ENCODE measurements at regions not wholly inside any gene's neighbourhood (a gene's known extent, or its start where the extent isn't known, plus 50 kb on each side); places are given as distances from the start of the nearest gene placed in this dataset.

DNA sequence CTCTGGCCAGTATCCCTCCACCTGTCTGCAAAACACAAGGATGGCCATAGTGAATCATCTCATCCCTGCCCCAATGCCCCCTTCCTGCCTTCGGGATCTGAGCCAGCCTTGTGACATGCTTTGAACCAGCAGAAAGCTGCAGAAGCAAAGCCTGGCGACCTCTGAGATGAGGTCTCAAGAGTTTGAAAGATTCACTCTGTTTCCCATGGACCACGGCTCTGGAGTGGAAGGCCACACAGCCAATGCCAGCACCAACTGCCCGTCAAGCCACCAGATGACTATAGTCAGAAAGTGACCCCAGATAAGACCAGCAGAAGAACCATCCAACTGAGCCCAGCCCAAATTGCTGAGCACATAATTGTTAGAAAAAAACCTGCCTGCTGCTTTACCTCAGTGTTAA, 193.9 kb upstream of the PPP2R2D start:
- Histone ChIP-seq H3K4me2 (ENCODE audit: control insufficient read depth, insufficient read depth) (no peak overlapping the region), H3K4me3 (no peak overlapping the region), H3K27me3 (replicated peaks in 1 of 2; ENCODE audit: control insufficient read depth in 2 of 2, insufficient read depth in 2 of 2, low read length in 1 of 2) (no peaks in the 10 kb centered on the region), H4K20me1 (ENCODE audit: control insufficient read depth, insufficient read depth) (no peaks in the 10 kb centered on the region), H3K36me3 (ENCODE audit: control insufficient read depth in 2 of 2, insufficient read depth in 2 of 2, low read length in 1 of 2) (no peaks in the 10 kb centered on the region), H3K4me1 (ENCODE audit: control insufficient read depth, insufficient read depth, low read length) (no peaks in the 10 kb centered on the region), H3K9ac (ENCODE audit: control insufficient read depth, insufficient read depth, low read length) (no peak overlapping the region), H3K27ac (ENCODE audit: control insufficient read depth, insufficient read depth) (no peak overlapping the region), H3K79me2 (ENCODE audit: control insufficient read depth, insufficient read depth, low read length) (no peaks in the 10 kb centered on the region), H3K9me3 (replicated peaks; ENCODE audit: control insufficient read depth, insufficient read depth, low read length) (no peaks in the 10 kb centered on the region; the same call in 2 of the 3 replicates), H2AFZ (ENCODE audit: control insufficient read depth, low read depth, low read length) (no peak overlapping the region)
- no peak for FAIRE-seq
- TF ChIP-seq KAT2A (conservative IDR thresholded peaks at IDR 0.05; ENCODE audit: control insufficient read depth, low read depth, low read length) (no peak), FOXM1 (IDR thresholded peaks at IDR 0.05; ENCODE audit: low read depth, low read length) (no peak), JUNB (IDR thresholded peaks at IDR 0.05) (no peak), SMARCA5 (IDR thresholded peaks at IDR 0.05) (no peak), EGR1 (IDR thresholded peaks at IDR 0.05; ENCODE audit: borderline replicate concordance in 1 of 2, low read depth in 2 of 2, low read length in 2 of 2) (no peak), POLR2AphosphoS2 (IDR thresholded peaks at IDR 0.05; ENCODE audit: low read depth, low read length) (no peak), FOS (IDR thresholded peaks at IDR 0.05; ENCODE audit: borderline replicate concordance, extremely low read depth, insufficient read length) (no peak)
- TF ChIP-seq, protein P1, sequence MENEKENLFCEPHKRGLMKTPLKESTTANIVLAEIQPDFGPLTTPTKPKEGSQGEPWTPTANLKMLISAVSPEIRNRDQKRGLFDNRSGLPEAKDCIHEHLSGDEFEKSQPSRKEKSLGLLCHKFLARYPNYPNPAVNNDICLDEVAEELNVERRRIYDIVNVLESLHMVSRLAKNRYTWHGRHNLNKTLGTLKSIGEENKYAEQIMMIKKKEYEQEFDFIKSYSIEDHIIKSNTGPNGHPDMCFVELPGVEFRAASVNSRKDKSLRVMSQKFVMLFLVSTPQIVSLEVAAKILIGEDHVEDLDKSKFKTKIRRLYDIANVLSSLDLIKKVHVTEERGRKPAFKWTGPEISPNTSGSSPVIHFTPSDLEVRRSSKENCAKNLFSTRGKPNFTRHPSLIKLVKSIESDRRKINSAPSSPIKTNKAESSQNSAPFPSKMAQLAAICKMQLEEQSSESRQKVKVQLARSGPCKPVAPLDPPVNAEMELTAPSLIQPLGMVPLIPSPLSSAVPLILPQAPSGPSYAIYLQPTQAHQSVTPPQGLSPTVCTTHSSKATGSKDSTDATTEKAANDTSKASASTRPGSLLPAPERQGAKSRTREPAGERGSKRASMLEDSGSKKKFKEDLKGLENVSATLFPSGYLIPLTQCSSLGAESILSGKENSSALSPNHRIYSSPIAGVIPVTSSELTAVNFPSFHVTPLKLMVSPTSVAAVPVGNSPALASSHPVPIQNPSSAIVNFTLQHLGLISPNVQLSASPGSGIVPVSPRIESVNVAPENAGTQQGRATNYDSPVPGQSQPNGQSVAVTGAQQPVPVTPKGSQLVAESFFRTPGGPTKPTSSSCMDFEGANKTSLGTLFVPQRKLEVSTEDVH (IDR thresholded peaks at IDR 0.05; ENCODE audit: low read depth, partially characterized antibody), result no peak
- 17% methylated on average over 4 of the region's 4 CpGs for WGBS (ENCODE audit: insufficient coverage, insufficient replicate concordance, low lambda C conversion rate, missing lambda C conversion rate)
- DNase-seq (ENCODE audit: low read depth, low spot score), result no peak
- BruUV-seq (replicated peaks), result no TSS peak
- SMC1A ChIA-PET (ENCODE audit: uncharacterized antibody, unreplicated experiment), result no interaction called here
- intact Hi-C loops (cut with micrococcal nuclease; ENCODE audit: unreplicated experiment) (no loop called here), in situ Hi-C loops (cut with MboI) (no loop called here)
- CTCF ChIA-PET, result no interaction called here
- ATAC-seq, result no peak
- POLR2A ChIA-PET, result no interaction called here
- RAD21 ChIA-PET (ENCODE audit: unreplicated experiment), result no interaction called here
